GM19043 (cell line): ENCODE measurements at regions not wholly inside any gene's neighbourhood (a gene's known extent, or its start where the extent isn't known, plus 50 kb on each side); places are given as distances from the start of the nearest gene placed in this dataset.

Source experiments
- ATAC-seq: cut with Tn5 transposase; IDR thresholded peaks from one replicate; pipeline ENCODE4 v1.9.1; 2021; ENCODE audit warnings: low read depth; ENCODE audit not compliant: unreplicated experiment

DNA sequence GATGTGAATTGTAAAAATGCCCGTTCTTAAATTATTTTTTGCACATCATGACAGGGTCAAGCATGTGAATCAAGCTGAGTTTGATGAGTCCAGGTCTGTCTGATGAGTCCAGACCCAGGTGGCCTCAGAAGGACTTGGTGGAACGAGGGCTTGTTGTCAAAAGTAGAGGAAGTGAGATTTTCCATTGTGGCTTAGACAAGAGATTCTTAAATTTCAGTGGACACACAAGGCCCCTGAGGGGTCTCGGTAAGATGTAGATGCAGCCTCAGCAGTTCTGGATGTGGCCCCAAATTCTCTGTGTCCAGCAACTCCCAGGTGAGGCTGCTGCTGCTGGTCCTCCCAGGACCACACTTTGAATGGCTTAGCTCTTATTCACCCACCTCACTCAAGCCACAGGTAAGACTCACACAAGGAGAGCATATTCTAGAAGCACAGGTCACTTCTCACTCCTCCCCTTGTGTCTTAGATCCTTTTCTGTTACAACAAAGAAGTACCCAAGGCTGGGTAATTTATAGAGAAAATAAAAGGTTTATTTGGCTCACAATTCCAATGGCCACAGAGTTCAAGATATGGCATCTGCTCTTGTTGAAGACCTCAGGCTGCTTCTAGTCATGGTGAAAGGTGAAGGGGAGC, 98.8 kb downstream of the GGTLC2 start:
- no peak for ATAC-seq

DNA sequence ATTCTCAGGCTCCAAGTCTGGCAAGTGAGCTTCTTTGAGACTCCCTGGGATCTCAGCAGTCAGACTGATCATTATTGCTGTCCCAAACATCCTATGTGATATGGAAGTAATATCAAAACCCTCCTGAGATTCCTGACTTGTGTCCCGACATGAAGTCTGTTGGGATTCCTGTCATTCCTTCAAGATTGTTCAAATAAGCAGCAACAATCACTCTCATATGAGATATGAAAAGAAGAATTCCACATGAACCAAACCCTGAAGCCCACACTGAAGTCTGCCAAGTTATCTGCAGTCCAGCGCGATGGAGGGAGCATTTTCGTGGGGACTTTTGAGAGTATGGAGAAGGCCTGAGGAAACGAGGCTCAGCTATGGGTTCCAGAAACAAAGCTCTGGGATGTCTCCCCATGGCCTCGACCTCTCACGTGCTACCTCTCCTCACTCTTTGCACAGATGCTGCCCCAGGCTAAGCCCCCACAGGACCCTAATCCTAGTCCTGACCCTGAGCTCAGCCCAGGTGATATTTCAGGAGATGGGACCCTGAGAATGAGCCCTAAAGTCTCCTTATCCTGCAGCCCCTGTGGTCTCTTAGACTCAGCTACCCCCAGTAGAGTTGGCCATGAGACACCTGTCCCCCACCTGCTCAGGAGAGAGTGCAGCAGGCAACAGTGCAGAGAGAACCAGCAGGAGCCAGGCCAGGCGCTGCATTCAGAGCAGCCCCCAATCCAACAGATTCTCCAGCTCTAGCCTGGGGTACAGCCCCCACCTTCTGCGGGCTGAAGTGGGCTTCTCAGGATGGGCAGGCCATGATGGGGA, 100.2 kb downstream of the GGTLC2 start:
- no peak for ATAC-seq

DNA sequence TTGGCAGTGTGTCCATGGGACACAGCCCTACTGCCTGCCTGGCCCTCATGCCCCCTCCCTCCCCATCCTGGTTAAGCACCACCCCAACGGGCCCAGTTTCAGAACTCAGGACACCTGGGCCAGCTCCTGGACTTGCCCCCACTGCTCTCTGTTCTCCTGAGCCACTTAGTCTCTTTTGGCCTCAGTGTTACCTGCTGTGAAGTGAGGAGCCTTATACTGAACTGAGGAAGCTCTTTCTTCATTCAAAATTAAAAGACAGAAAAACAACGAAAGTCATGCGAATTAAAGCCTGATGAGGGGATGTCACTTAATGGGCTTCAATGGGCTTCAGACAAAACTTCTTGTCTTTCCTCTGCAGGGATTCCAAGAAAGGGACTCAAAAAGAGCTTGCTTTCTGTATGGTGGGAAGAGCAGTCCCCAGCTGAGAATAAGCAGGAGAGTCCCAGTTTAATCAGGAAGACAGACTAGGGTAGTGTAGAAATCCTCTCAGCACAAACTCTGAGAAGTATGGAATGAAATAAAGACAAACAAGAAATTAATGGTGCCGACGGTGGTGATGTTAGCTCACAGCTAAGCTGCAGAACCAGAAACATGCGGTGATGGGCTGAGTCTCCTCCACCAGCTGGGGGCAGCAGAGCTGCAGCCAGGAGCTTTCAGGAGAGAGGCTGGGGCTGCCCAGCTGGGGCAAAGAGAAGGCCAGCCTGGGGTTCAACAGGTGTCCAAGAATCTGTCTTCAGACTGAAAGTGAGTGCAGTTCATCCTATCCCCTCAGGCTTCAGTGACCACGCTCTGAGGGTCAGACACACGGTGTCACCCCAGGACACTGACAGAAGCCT, 101.0 kb downstream of the GGTLC2 start:
- no peak for ATAC-seq

DNA sequence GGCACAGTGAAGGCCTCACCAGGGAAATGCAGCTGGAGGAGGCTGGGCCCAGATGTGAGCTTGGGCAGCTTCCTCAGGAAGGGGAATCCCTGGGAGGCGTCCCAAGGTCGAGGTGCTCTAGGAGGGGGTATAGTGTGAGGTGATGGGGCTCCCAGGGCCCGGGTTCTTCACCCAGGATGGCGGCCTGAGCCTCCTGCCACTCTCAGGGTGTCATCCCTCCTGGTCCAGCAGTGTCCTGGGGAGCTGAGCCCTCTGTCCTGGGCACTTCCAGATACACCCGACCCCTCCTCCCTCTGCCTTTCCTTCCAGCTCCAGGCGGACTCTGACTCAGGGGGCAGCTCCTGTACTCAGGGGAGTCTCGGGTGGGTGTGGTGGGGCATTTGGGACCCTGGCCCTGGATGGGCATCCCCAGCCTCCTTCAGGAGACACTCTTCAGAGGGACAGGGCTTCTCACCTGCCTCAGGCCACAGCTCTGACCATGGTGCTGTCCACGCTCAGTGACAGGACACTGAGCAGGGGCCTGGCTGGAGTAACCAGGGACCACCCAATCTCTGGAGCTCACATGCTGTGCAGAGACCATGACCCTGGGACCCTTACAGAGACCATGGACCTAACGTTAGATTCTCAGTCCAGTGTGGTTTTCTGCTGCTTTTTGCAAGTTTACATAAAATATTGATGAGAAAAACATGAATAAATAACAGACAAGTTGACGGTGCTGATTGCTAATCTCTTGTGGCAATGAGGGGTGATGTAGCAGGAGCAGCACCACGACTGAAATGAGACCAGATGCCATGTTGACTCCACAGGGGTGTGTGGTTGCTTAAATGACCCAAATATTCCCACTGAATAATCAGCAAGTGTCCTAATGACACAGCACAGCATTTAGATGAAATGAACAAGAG, 101.9 kb downstream of the GGTLC2 start:
- no peak for ATAC-seq

DNA sequence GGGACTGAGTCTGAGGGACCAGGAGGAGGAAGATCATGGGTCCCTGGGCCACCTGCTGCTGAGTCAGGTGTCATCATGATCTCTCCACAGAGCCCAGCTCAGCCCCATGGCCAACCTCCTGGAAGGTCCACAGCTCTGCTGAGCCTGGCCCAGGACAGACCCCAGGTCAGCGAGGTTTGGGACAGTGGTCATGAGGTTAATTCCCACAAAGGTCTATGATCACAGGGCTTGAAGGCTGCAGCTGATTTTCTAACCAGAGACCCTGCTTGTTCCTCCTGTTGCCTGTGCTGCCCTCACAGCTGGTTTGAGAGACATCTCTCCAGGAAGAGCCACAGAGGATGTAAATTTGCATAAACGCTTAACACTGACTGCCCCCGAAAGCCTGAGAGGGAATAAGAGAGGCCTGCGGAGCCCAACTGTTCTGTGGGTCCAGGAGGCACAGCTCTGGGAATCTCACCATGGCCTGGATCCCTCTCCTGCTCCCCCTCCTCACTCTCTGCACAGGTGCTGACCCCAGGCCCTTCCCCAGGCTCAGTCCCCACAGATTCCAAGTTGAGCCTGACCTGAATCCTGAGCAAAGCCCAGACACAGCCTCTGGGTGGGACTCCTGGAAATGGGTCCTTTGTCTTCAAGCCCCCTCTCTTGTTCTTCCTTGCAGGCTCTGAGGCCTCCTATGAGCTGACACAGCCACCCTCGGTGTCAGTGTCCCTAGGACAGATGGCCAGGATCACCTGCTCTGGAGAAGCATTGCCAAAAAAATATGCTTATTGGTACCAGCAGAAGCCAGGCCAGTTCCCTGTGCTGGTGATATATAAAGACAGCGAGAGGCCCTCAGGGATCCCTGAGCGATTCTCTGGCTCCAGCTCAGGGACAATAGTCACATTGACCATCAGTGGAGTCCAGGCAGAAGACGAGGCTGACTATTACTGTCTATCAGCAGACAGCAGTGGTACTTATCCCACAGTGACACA, 102.8 kb downstream of the GGTLC2 start:
- peak; percentile 63 for ATAC-seq

DNA sequence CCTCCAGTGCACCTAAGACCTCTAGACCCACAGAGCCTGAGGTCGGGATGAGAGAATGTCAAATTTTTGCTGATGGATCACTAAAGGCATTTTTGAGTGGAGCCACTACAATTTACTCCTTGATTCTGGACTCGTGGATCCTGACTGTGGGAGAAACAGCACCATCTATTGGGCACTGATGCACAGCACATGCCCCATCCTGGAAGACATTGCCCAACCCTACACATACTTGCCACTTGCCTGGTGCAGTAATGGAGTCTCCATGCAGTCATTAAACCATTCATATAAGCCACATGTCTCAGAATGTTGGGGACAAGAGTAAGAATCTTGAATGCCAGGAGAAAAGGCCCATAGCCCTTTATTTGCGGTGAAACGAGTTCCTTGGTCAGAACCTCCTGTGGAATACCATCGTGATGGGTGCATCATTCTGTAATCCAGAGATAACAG, 103.9 kb downstream of the GGTLC2 start:
- no peak for ATAC-seq

DNA sequence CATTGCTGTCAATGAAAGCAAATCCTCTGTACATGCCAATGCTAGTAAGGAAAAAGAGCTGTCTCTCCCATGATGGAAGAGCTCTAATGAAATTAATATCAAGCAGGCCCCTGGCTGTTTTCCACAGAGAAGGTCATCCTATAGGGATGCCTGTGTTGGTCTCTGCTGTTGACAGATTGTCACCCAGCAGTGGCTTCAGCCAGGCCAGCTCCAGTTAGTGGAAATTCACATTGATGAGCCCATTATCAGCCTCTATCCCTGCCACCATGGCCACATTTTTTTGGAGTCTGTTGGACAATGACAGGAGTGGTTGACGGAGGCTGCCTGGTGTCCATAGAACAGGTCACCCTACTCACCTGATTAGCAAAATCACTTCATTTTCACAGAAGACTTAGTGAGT, 104.3 kb downstream of the GGTLC2 start:
- no peak for ATAC-seq

DNA sequence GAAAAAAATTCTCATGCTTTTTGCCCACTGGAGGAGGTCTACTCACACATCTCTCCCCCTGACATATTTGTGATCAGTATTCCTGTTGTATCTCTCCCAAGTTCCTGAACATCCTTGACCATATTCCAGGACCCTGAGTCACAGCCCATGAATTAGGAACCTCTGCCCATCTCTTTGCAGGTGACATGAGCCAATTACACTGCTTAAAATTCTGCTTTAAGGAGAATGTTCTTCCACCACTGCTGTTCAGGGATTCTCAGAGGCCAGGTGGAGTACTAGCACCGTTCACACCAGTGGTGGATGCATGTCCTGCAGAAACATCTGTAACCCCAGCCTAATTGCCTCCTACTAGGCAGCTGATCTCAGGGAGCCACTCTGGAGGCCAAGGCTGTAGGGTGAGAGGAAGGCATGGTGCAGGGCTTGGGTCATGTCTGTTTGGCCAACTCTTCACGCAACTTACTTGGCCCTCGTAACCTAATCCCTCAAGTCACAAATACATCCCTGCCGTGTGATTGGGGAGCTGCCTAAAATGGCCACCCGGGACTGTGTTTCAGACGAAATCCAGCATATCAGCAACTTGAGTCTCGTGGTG, 104.8 kb downstream of the GGTLC2 start:
- no peak for ATAC-seq

DNA sequence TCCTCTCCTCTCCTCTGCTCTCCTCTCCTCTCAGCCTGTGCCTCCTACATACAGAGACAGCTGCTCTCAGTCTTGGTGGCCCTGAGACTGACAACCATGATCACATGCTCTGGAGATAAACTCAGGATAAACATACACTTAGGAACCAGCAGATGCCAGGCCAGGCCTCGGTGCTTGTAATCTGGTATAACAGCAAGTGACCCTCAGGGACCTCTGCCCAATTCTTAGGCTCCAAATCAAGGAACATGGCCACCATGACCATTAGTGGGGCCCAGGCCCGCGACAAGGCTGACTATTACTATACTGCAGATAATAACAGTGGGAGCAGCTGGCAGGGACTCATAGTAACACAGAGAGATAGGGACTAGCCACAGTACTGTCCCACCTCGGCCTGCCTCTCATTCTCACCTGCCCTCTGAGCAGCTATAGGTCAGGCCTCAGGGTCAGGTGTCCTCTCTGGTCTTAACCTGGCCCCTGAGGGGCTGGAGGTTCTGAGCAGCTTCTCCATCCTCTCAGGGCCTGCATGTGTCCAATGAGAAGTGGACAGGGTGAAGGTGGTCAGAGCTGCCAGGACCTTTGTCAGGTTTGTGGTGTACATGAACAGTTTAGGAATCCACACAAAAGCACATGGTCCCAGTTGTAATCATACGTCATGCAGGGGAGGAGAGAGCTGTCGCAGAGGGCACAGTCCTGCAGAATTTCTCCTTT, 106.1 kb downstream of the GGTLC2 start:
- ATAC-seq, result no peak

DNA sequence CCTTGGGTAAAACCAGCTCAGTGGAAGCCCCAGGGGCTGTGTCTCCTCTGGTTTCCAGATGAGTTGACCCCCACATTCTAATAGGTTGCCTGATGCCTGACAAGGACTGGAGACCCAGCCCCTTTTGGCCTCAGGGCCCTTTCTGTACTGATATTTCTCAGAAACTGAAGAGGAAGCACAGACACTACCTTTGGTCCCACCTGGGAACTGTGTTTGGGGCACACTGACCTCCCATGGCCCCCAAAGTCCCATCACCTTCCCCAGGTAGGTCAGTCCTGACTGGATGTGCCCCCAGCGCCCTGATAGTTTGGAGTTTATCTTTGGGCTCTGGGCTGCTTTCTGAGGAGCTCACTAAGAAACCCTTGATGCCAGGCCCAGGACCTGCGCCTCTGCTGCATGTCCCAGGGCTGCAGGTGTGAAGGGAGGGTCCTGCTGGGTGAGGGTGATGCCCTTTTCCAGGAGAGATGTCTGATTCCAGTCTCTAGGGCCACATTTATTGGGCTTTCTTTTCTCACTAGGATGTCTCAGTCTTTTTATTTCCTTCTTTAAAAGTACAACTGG, 106.7 kb downstream of the GGTLC2 start:
- ATAC-seq, result no peak

DNA sequence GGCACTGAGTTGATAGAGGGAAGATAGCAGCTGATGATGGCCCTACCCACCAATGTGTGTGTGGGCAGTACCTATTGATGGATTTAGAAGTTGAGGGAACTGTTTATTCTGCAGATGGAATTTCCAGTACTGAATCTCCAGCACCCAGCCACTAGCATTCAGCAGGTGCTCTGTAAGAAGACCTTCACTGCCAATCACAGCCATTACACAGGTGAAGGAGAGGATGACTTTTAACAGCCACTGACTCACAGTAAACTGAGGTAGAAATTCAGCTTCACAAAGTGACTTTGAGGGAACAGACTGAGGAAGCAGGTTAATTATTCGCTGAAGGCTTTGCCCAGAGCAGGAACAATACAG, 107.8 kb downstream of the GGTLC2 start:
- no peak for ATAC-seq

DNA sequence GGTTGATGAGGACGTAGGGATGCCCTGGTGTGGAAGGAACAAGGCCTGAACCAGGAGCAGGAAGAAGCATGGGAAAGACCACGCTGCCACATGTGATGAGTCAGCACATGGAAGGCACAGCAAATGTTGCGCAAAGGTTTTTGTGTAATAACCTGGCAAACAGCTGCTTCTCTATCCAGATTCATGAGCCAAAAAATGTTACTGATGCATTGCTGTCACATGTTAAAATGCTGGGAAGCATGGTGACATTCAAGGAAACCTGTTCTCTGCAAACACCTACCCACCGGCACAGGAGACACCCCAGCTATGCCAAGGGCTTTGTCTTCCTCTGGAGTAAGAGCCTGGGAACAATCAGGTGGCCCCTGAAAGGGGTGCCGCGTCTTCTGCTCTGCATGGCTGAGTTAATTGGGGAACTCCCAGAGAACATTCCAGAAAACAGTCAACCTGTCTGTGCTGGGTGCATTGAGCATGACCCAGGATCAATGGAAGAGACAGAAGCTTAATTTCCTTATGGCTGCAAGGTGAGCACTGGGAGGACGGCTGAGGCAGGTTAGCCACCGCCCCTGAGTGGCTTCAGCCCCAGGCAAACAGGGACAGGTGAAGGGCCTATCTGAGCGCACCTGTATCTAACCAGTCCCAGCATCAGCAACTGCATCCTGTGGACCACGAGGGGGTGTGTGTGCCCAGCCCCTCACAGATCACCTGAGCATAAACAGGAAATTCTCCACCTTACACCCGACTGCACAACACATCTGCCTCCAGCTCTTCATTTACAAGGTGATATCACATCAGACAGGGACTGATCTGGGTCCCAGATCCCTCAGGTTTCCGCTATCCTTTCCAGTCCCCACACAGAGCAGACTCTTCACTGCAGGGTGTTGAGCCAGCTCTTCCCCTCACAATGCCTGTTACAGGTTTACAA, 108.4 kb downstream of the GGTLC2 start:
- ATAC-seq, result no peak

DNA sequence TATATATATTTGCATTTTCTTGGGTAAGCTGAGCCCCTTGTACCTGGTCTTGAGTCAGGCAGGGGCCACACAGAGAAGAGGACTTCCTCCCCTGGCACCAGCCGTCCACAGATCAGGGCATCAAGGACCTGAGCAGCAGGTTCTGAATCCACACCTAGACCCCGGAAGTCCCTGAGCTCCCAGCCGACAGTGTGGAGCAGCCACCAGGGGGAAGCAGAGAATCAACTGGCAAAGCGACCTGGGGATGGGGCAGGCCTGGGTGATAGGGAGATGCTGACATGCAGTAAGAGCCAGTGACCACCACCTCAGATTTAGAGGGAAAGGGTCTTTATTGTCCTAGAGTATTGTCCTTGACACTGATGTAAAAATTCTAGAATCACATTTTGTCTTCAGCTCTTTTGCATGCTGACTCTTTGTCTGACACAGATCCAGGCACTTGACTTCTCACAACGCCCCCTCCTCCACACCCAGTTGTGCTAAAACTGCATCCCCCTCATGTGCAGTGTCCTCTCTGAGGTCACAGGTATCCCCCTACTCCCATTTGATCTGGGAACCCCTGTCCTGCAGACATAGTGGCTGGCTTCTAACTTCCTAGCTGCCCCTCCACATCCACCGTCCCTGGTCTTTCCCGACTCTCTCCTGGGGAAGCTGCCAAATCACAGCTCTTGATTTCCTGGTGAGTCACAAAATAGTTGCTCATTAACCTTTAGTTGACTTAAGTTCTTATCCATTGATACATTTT, 109.3 kb downstream of the GGTLC2 start:
- no peak for ATAC-seq

DNA sequence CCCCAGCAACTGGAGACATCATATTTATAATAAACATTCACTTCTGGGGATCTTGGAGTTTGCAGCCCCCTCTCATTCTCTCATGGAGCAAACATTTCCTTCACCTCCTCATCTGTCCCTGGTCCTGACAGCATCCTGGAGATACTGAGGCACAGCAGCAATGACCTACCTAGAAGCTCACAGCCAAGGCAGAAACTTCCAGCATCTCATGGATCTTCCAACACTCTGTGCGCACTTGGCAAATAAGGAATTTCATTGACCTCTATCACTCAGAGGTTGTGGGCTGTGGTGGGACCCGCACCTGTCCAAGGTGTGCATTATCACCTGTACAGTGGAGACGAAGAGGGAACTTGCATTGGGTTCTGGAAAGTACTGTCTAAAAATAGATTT, 109.8 kb downstream of the GGTLC2 start:
- no peak for ATAC-seq

DNA sequence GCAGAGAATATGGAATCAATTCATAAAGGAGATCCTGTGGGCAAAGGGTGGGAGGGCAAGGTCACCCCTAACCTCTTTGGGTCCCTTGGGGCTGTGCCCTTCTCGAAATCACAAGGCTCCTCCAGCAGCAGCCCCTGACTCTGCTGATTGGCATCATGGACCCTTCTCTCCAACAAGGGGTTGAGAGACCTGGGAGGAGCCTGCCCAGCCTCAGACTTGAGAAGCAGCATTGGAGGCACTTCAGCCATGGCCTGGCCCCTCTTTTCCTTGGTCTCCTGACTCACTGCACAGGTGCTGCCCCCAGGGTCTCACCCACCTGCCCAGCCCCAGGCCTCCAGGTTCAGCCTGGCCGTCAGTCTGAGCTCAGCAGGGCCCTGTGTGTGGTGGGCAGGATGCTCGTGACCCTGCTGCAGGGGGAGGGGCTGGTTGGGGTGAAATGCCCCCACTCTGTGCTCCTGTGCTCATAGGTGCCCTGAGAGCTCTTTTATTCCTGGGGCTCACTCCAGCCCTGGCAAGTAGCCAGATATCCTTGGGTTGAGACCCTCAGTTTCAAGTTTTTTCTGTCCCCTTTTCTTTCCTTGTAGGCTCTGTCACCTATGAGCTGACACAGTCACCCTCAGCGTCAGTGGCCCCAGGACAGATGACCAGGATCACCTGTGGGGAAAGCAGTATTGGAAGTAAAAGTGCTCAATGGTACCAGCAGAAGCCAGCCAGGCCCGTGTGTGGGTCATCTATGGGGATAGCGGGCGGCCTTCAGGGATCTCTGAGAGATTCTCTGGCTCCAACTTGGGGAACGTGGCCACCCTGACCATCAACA, 110.8 kb downstream of the GGTLC2 start:
- ATAC-seq, result no peak

DNA sequence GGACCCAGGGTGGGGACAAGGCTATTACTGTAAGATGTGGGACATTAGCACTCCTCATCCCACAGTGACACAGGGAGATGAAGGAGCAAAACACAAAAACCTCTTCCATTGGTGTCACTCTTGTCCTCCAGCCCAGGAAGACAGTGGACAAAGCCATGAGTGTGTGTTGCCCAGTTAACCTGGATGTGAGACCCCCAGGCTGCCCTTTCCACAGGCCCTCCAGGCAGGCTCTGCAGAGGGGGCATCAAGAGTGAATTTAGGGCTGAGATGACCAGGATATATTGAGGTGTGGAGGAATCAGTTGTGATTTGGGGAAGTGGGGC, 111.3 kb downstream of the GGTLC2 start:
- no peak for ATAC-seq
